ENCODE measurements at regions not wholly inside any gene's neighbourhood (a gene's known extent, or its start where the extent isn't known, plus 50 kb on each side); places are given as distances from the start of the nearest gene placed in this dataset.

DNA sequence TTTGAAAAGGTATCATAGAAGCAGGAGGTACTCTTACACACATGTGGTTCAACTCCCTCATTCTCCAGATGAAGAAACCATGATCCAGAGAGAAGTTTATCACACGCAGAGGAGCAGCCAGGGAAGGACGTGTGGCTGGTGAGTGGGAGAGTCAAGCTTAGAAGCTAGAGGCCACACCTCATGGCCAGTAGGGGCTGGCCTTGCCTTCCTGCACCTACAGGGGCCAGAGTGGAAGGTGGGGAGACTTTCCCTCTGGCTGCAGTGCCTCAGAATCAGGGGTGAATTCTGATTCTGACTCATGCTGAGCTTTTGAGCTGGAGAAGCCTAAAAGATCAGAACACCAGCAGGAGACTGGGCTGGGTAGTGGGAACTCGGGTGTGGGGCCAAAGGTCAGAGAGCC lies 1067.9 kb downstream of the BCL11B start:
- Histone ChIP-seq H3K4me3 (replicated peaks; ENCODE audit: insufficient read depth, low read length) (no peak overlapping the region), H3K27ac (replicated peaks) (no peak overlapping the region), H3K27me3 (ENCODE audit: insufficient read depth, poor library complexity, severe bottlenecking) (no peaks in the 10 kb centered on the region)
- TF ChIP-seq, protein P1, sequence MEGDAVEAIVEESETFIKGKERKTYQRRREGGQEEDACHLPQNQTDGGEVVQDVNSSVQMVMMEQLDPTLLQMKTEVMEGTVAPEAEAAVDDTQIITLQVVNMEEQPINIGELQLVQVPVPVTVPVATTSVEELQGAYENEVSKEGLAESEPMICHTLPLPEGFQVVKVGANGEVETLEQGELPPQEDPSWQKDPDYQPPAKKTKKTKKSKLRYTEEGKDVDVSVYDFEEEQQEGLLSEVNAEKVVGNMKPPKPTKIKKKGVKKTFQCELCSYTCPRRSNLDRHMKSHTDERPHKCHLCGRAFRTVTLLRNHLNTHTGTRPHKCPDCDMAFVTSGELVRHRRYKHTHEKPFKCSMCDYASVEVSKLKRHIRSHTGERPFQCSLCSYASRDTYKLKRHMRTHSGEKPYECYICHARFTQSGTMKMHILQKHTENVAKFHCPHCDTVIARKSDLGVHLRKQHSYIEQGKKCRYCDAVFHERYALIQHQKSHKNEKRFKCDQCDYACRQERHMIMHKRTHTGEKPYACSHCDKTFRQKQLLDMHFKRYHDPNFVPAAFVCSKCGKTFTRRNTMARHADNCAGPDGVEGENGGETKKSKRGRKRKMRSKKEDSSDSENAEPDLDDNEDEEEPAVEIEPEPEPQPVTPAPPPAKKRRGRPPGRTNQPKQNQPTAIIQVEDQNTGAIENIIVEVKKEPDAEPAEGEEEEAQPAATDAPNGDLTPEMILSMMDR (IDR thresholded peaks at IDR 0.05; ENCODE audit: insufficient read depth, low read length): no peak
- TF ChIP-seq SPI1 (IDR thresholded peaks at IDR 0.05; ENCODE audit: borderline replicate concordance, low read depth) (no peak), GABPA (IDR thresholded peaks at IDR 0.05; ENCODE audit: low read depth) (no peak), POLR2AphosphoS5 (IDR thresholded peaks at IDR 0.05; ENCODE audit: low read depth) (no peak)
- TF ChIP-seq, protein P2, sequence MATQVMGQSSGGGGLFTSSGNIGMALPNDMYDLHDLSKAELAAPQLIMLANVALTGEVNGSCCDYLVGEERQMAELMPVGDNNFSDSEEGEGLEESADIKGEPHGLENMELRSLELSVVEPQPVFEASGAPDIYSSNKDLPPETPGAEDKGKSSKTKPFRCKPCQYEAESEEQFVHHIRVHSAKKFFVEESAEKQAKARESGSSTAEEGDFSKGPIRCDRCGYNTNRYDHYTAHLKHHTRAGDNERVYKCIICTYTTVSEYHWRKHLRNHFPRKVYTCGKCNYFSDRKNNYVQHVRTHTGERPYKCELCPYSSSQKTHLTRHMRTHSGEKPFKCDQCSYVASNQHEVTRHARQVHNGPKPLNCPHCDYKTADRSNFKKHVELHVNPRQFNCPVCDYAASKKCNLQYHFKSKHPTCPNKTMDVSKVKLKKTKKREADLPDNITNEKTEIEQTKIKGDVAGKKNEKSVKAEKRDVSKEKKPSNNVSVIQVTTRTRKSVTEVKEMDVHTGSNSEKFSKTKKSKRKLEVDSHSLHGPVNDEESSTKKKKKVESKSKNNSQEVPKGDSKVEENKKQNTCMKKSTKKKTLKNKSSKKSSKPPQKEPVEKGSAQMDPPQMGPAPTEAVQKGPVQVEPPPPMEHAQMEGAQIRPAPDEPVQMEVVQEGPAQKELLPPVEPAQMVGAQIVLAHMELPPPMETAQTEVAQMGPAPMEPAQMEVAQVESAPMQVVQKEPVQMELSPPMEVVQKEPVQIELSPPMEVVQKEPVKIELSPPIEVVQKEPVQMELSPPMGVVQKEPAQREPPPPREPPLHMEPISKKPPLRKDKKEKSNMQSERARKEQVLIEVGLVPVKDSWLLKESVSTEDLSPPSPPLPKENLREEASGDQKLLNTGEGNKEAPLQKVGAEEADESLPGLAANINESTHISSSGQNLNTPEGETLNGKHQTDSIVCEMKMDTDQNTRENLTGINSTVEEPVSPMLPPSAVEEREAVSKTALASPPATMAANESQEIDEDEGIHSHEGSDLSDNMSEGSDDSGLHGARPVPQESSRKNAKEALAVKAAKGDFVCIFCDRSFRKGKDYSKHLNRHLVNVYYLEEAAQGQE (IDR thresholded peaks at IDR 0.05; ENCODE audit: insufficient replicate concordance, low read depth): no peak
- DNase-seq (ENCODE audit: low read depth in 1 of 2, low spot score in 1 of 2): no peak

DNA sequence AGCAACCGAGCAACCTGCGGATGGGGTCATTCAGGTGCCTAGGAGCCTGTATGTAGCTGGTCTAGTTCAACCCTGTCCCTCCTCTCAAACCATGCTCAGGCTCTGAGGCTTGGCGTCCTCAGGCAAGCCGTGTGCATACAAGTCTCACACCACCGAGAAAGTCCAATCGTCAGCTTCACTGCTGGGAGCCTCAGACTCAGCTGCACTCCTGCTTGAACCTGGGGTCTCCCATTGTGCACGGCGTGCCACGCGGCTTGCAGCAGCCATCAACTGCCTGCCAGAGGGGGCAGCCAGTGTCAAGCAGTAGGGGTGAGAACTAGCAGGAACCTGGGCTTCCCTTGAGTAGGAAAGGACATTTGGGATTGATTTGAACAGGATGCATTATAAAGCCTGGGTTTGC lies 1064.6 kb downstream of the BCL11B start:
- TF ChIP-seq GABPA (IDR thresholded peaks at IDR 0.05; ENCODE audit: low read depth) (no peak), POLR2AphosphoS5 (IDR thresholded peaks at IDR 0.05; ENCODE audit: low read depth) (no peak), SPI1 (IDR thresholded peaks at IDR 0.05; ENCODE audit: borderline replicate concordance, low read depth) (no peak)
- TF ChIP-seq, protein P1 (IDR thresholded peaks at IDR 0.05; ENCODE audit: insufficient read depth, low read length): no peak
- TF ChIP-seq, protein P2 (IDR thresholded peaks at IDR 0.05; ENCODE audit: insufficient replicate concordance, low read depth): no peak
- DNase-seq (ENCODE audit: low read depth in 1 of 2, low spot score in 1 of 2): no peak
- Histone ChIP-seq H3K27me3 (ENCODE audit: insufficient read depth, poor library complexity, severe bottlenecking) (no peaks in the 10 kb centered on the region), H3K4me3 (replicated peaks; ENCODE audit: insufficient read depth, low read length) (no peak overlapping the region), H3K27ac (replicated peaks) (no peak overlapping the region)

DNA sequence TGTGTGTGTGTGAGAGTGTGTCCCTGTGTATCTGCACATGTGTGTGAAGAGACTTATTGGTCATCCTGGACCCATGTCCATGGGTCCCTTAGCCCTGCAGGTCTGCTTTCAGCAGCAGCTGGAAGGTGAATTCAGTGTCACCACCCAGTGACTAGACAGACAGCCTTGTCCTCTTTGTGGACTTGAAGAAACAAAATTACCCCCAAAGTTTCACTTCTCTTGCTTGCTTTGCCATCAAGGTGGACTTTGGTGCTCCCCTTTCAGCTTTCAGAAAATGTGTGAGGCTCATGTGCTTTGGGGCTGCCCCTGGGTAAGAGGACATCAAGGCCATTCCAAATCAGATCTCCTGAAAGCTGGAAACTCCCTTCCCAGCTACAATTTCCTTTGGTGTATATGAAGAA lies 1063.8 kb downstream of the BCL11B start:
- no peak overlapping the region for H3K4me3 ChIP-seq (replicated peaks; ENCODE audit: insufficient read depth, low read length)
- no peak for TF ChIP-seq GABPA (IDR thresholded peaks at IDR 0.05; ENCODE audit: low read depth)
- TF ChIP-seq, protein P2 (IDR thresholded peaks at IDR 0.05; ENCODE audit: insufficient replicate concordance, low read depth): no peak
- TF ChIP-seq SPI1 (IDR thresholded peaks at IDR 0.05; ENCODE audit: borderline replicate concordance, low read depth): no peak
- TF ChIP-seq, protein P1 (IDR thresholded peaks at IDR 0.05; ENCODE audit: insufficient read depth, low read length): no peak
- TF ChIP-seq POLR2AphosphoS5 (IDR thresholded peaks at IDR 0.05; ENCODE audit: low read depth): no peak
- no peak overlapping the region for H3K27ac ChIP-seq (replicated peaks)
- DNase-seq (ENCODE audit: low read depth in 1 of 2, low spot score in 1 of 2): no peak
- H3K27me3 ChIP-seq (ENCODE audit: insufficient read depth, poor library complexity, severe bottlenecking): no peaks in the 10 kb centered on the region
